HG02642 (cell line): ENCODE measurements at regions not wholly inside any gene's neighbourhood (a gene's known extent, or its start where the extent isn't known, plus 50 kb on each side); places are given as distances from the start of the nearest gene placed in this dataset.
"Not testable (repeated sequence)": the region's sequence is repeated elsewhere in the genome, so short reads cannot be mapped to it uniquely, and the experiment has no call there.

Source experiments
- ATAC-seq: cut with Tn5 transposase; IDR thresholded peaks from one replicate; pipeline ENCODE4 v1.9.1; 2021; ENCODE audit warnings: mild to moderate bottlenecking; ENCODE audit not compliant: unreplicated experiment, poor library complexity

DNA sequence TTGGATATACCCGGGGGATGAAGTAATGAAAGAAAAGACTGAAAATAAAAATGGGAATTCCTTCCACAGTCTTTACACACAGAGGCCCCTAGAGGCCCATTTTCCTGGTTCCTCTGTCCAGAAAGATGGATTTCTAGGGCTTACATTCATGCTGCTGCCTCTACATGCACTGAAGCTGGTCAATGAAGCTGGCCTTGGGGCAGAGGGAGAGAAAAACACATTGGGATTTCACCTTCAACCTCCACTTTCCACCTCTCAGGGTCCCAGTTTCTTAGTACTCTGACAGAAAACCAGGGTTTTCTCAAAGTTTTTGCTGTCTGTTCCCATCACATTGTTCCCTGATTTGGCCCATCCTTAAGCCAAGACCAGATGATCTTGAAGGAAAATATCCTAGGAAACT, 154.6 kb upstream of the ZSWIM2 start:
- no peak for ATAC-seq

DNA sequence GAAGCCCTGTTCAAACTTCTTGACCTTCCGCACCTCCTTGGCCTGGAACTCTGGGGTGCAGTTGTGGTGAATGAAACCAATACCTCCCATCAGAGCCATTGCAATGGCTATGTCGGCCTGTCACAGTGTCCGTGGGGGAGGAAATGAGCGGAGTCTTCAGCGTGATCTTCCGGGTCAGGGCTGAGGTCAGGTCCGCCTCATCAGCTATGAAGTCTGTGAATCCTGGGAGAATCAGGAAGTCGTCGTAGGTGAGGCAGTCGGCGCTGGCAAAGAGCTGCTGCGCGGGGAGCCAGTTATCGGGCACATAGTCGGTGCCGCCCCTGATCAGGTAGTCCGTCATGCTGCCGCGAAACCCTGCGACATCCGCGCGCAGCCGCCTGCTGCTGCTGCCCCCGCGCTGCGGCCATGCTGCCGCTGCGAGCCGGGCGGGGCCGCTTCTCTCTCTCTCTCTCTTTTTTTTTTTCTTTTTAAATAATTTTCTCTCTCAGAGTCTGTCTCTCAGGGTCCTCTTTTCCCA, 154.1 kb upstream of the ZSWIM2 start:
- ATAC-seq: no peak

DNA sequence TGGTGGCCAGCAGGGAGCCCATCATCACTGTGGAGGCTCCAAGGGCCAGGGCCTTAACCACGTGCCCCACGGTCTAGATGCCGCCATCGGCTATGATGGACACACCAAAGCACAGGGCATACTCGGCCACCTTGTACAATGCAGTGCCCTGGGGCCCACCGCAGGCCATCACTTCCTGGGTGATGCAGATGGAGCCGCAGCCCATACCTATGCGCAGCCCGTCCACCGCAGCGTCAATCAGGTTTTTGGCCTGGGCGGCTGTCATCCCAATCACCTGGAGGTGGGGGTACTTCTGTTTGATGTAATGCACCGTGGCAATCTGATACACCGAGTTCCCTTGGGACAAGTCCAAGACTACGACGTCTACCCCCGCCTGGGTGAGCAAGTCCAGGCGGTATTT, 153.3 kb upstream of the ZSWIM2 start:
- no peak for ATAC-seq

DNA sequence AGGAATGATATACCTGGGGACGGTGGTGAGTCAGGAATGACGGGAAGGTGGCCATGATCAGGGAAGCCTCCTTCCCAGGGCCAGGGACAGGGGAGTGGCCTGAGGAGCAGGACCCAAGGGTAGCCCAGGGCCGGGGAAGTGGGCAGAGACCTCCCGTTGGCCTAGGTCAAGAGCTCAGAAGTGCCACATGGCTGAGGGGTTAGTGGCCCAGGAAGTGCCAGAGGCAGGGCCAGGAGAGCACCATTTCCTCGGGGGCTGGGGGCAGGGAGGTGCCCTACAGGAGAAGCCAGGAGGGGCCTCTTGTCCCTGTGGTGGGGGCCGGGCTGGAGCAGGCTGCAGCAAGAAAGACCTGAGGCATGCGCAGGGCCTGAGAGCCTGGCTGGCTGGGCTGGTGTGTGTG, 152.3 kb upstream of the ZSWIM2 start:
- no peak for ATAC-seq

DNA sequence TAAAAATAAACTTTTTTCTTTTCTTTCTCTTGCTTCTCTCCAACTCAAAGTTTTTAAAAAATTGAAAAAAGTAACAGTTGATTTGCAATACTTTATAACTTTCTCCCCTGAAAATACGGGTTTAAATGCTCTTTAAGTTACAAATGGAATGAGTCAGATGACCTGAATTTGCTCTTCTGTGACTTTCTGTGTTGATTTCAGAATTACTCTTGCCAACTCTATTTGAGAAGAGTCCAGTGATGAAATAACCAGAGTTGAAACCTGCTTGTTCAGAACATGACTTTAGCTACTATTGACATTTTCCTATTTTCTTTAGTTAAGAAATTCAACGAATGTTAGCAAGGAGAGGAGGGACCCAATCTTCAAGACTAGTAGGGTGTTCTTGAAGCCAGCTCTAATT, 146.1 kb upstream of the ZSWIM2 start:
- ATAC-seq: no peak

DNA sequence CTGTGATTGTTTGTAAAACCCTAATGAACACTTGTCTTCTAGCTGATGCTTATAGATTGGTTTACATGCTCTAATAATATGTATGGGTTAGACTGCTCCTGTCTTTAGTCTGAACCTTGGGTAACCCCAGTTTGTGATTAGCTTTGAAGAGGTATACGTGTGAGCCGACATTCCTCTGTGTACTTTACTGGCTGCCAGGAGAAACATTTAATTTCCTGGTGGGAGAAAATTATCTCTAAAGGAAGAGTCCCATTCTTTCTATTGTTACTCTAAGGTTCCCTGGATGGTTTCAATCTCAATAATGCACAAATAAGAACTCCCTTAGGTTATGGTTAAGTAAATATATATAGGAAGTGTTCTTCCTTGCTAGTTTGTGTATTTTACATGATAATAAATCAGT, 143.6 kb upstream of the ZSWIM2 start:
- no peak for ATAC-seq

DNA sequence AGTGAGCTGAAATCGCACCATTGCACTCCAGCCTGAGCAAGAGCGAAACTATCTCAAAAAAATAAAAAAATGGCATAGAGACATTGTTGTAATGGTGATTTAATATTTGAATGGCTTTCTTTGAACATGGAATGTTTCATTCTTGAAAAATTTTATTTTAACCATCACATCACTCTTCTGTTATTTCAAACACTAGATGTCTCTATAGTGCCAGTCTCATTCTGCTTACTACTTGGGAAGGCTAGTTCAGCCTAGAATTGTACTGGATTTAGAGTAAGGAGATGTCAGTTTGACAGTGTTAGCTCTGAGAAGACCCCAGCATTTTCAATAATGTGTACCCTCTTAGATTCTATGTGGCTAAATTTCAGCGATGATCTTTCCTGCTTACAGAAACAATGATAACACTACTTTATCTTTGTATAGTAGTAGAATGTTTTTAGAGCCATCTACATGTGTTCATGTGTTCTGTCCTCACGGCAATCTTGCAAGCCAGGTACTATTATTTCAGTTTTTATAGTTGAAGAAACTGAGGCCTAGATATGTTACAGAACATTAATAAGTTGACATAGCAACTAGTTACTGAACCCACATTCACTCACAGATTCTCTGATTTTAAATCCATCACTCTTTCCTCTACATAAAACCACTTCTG, 142.9 kb upstream of the ZSWIM2 start:
- ATAC-seq: no peak

DNA sequence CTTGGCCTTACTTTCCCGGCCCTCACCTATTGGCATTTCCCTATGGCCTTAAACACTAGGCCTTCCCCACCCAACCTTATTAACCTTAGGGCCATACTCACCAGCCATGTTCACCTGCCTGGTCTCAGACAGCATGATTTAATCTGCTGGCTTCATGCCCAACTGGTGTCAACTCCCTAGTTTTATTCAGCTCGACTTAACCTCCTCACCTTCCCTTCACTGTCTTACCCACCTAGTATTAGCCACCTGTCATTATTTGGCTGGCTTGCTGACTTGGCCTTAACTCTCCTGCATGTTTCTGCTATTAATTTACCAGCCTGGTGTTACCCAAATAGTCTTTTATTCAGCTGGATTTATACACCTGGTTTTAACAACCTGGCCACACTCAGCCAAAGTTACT, 136.0 kb upstream of the ZSWIM2 start:
- ATAC-seq: no peak

DNA sequence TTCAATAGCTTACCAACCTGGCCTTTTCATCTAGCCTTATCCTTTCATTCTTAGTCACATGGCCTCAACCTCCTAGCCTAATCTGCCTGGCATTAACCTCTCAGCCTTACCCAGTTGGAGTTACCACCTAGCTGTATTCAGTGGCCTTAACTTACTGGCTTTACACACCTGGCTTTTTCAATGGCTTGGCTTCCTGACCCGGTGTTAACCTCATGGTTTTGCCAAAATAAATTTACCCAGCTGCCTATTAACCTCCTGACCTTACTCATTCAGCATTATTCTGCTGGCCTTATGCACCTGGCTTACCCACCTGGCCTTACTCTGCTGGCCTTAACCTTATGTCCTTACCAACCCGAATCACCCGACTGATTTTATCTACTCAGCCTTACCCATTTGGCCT, 135.5 kb upstream of the ZSWIM2 start:
- no peak for ATAC-seq

DNA sequence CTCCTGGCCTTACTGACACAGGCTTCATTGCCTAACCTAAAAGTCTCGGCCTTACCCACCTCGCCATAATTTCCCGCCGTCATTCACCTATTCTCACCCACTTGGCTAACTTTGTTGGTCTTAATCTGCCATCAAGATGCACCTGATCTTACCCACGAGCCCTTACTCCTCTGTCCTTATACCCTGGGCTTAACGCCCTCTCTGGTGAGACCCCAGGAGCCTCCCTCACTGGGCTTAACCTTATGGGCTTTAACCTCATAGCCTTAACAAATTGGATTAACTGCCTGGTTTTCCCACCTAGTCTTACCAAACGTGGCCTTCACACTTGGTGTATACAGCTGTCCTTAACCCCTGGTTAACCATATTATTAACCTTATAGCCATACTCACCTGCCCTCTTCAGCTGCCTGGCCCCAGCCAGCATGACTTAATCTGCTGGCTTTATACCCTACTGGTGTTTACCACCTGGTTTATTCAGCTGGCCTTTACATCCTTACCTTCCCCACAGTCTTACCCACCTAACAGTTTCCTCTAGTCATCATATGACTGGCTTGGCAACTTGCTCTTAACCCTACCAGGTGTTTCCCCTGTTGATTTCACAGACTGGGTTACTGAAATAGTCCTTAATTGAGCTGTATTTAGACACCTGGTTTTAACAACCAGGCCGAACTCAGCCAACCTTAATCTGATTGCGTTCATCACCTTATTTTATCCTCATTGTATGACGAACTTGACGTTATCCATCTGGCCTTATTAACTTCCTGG, 132.0 kb upstream of the ZSWIM2 start:
- ATAC-seq: no peak

DNA sequence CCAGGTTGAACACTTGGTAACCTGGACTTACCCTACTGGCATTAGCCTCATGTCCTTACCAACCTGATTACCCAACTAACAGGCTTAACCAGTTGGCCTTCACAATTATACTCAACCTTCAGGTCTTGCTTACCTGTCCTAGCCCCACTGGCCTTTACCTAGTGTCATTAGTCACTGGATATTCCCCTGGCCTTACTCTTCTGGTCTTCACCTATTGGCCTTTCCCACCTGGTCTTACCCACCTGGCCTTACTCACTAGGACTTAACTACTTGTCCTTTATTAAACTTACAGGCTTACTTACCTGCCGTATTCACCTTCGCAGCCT, 131.1 kb upstream of the ZSWIM2 start:
- ATAC-seq: no peak

DNA sequence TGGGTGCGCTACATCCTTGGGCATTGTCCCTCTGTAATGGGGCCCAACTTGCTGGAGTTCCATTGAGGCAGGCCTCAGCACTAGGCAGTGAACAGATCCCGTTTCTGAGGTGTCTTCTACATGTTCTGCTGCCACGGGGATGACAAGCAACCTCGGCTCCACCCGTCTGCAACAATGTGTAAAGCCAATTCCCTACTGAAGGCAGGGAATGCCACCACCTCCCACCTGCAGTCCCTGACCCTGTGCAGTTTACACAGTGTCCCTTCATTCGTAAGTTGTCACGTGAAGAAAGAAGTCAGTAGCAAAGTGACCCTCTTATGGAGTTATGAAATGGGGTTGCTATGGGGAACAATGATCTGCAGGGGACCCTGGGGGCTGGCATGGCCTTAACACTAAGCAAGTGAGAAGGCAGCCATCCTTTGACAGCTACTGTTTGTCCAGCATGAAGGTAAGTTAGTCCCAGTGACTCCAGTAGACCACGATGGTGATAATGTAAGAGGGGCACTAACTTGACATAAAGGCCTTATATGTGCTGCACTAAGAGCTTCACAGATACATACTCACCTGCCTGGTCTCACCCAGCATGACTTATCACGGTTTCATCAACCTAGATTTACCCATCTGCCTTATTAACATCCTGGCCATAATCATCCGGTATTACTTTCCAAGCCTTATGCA, 130.6 kb upstream of the ZSWIM2 start:
- no peak for ATAC-seq

DNA sequence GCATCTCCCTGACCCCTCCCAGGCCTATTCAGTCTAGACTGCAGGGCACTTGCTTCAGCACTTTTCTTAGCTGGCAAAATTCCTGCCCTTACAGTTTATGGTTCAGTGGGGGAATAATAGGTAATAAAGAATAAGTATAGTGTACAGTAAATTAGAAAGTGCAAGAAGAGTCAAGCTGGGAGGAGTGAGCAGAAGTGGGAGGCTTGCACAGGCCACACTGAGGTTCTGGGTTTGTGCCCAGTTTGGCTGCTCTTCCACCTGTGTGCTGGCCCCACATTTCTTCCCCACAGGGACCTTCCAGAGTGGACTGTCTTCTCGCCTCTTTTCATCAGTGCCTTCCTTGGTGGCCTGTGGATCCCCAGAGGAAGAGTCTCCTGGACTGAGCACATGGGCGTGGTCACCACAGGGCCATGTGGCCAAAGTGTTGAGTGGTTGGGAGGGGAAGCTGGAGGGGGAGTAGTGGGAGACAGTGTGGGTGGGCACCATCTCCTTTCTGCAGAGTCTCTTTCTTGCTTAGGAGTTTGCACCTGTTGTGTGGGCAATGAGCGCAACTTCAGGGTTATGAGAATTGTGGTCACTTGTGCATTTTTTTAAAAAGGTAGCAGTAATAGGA, 128.6 kb upstream of the ZSWIM2 start:
- ATAC-seq: peak; percentile 57

DNA sequence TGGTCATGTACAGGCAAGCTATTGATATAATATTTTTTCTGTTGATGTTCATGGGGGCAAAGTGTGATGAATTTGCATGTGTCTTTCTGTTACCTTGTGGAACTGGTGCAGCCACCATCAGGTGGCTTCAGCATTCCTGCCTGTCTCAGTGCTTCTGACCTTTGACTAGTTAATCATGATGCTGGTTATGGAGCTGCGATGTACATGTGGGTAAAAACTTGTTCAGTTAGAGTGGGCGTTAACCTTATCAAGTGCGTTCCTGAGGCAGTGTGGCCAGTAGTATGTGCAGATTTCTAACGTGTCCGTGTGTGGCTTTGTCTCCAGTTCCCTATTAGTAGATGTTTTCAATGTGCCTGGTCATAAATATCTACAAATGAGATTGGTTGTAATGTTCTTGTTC, 127.4 kb upstream of the ZSWIM2 start:
- ATAC-seq: no peak

DNA sequence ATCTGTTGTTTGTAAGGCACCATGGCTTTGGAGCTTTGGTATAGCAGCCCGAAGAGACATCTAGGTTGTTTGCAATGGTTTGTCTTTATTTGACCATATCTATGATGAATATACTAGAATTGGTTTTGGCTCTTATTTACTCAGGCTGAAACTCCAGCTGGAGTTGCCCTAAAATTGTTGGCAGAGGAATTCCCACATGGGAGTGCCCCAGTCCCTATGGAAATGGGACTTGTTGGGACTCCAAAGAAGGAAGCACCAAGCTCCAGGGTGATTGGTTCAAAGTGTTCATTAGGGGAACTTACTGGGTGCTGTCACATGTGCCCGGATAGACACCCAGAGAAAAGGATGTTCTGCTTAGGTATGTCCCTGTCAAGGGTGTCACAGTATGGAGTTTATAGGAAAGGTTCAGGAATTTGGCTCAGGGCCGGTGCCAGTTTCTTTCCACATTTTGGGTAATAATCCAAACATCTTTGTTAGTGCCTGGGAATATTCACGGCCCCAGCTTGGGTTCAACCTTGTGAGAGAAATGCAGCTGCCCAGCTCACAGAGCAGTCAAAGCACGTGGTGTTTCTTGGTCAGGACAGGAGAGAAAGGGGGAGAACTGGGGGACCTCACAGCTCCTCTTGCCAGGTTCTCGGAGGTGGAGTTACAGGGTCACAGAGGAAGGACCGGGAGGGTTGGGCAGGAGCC, 123.5 kb upstream of the ZSWIM2 start:
- ATAC-seq: no peak

DNA sequence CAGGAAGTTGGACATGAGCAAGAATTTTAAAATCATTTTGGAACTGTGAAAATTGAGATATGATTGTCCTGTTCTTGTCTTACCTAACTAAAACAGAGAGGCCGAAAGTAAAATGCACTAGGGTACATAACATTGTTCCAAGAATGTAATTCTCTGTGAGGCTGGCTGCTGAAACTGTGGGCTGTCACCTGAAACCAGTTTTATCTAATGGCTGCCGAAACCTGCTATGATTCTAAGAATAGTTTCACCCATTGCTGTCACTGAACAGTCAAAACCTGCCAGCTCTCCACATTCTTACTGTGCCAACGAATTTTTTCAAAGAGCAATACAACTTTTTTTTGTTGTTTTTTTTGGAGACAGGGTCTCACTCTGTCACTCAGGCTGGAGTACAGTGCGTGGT, 119.3 kb upstream of the ZSWIM2 start:
- ATAC-seq: peak; percentile 84

DNA sequence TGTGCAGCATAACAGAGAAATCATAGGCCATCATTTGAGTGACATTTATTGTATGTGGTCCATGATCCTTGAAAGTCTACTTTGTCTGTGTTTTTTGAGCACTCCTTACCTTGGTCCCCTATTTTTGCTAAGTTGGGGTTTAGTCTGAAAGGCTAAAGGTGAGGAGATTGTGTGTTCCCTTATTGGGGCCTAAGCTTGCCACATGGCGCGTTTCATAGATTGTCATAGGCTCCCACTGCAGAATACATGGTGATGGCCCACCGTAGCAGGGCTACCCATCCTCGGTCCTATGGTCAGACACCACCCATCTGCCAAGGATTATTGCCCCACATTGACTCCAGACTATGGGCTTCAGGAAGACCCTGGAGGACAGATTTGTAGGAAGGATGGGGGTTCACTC, 117.0 kb upstream of the ZSWIM2 start:
- ATAC-seq: no peak

DNA sequence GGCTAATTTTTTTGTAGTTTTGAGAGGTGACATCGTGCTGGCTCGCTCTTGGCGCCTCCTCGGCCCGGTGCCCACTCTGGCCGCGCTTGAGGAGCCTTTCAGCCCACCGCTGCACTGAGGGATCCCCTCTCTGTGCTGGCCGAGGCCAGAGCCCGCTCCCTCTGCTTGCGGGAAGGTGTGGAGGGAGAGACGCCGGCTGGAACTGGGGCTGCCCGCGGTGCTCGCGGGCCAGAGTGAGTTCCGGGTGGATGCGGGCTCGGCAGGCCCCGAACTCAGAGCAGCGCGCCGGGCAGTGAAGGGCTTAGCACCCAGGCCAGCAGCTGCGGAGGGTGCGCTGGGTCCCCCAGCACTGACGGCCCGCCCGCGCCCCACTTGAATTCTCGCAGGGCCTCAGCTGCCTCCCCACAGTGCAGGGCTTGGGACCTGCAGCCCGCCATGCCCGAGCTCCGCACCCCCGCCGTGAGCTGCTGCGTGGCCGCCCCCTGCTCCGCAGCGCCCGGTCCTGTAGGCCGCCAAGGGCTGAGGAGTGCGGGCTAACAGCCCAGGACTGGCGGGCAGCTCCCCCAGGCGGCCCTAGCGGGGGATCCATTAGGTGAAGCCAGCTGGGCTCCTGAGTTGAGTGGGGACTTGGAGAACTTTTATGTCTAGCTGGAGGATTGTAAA, 113.2 kb upstream of the ZSWIM2 start:
- no peak for ATAC-seq

DNA sequence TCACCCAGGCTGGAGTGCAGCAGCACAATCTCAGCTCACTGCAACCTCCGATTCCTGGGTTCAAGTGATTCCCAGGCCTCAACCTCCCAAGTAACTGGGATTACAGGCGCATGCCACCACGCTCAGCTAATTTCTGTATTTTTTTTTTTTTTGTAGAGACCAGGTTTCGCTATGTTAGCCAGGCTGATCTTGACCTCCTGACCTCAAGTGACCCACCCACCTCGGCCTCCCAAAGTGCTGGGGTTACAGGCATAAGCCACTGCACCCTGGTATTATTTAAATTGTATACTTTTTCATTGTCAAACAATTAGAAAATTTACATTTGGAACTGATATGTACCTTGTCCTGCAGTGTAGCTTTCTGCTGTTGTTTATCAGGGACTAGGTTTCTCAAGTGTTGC, 111.3 kb upstream of the ZSWIM2 start:
- ATAC-seq: not testable (repeated sequence)

DNA sequence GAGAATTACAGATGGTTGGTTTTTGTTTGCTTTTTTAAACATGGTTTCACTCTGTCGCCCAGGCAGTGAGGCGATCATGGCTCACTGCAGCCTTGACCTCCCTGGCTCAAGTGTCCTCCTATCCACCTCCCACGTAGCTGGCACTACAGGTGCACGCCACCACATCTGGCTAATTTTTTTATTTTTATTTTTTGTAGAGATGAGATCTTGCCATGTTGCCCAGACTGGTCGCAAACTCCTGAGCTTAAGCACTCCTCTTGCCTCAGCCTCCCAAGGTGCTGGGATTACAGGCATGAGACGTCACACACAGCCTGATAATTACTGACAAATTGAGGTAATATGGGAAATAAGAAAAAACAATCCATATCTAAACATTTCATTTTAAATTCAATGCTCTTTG, 110.5 kb upstream of the ZSWIM2 start:
- no peak for ATAC-seq
